ENCODE measurements at regions not wholly inside any gene's neighbourhood (a gene's known extent, or its start where the extent isn't known, plus 50 kb on each side); places are given as distances from the start of the nearest gene placed in this dataset.
"Not testable (repeated sequence)": the region's sequence is repeated elsewhere in the genome, so short reads cannot be mapped to it uniquely, and the experiment has no call there.

DNA sequence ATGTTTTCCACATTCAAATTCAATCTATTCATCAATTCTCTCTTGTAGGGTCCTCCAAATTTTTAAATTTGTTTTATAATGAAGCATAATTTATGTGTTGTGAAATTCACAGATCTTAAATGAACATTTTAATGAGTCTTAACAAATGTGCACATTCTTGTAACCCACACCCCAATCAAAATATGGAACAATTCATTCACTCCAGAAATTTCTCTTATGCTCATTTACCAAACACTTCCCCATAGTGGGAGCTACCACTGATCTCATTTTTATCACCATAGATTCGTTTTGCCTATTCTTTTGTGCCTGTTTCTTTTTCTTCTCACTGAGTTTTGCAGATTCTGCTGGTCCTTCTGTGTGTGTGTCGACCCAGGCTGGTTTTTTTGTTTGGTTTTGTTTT lies 664.1 kb downstream of the EFNB2 start:
- DNase-seq (ENCODE audit: low read depth in 2 of 2), result no peak

DNA sequence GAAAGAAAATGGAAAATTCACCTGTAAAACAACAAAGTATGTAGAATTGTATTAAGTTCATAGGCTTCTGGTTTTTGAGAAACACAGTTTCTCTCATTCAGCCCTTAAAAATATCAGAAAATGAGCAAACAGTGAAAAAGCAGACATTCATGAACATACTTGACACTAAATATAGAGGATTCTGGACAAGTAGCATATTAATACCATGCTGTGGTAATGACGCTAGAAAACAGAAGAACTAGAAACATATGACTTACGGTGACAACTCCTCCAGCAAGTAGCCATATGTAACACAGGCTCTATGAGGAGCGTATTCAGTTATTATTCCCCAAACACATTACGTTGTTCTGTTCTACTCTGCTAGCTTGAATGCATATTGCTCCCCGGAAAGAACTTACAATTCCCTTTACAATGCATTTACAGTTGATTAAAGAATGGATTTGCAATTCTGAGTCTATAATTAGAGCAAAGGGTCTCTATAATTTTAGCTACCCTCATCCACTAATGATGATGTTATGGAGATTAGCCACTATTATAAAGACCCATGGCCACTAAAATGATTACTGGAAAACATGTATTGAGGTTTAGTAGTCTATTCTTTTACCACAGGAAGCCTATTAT lies 672.1 kb downstream of the EFNB2 start:
- no peak for DNase-seq (ENCODE audit: low read depth in 2 of 2)

DNA sequence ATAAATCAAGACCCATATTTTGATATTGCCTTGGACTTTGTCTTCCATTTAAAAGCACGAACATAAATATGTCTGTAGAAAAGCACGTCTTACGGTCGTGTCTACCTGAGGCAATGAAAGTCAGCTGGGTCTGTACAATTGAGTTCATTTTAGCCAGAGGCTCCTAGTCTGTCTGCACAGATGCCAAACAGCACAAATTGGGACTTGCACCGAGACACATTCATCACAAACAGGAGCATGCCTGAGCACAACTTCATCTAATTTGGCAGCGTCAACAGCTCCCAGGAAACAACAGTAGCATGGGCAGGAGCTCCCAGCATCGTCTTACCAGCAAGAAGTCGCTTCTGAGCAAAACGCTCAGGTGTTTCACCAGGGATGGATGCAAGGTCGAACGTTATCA lies 687.0 kb downstream of the EFNB2 start:
- no peak for DNase-seq (ENCODE audit: low read depth in 2 of 2)

DNA sequence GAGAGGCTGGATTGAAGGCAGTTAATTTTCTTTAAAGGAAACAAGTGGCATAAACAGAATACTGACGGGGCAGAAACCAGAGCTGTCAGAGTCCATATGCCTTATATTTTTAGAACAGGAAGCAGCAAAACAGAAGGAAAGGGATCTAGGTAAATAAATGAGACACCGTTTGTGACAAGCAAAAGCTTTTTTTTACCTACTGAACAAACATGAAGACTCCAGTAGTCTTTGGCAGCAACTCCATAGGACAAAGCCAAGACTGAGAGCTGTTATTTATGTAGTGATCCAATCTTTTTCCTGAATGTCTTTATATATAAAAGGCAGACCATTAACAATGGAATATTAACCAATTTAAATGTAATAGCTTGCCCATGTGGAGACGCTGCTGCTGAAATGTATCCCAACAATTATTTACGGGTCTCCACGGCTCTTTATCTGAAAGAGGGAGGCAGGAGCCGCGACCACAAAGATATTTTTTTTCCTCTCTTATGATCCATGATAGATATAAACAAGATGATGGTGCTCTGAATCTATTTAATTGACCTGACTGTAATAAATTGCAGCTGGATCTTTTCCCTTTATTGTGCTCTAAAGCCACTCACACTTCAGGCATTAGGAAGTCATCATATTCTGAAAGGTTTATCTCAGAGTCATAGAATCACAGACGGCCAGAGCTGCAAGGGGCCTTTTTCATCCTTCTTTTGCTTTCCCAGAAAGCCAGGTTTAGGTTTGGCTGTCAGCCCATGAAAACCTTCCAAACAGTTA lies 687.8 kb downstream of the EFNB2 start:
- no peak for DNase-seq (ENCODE audit: low read depth in 2 of 2)

DNA sequence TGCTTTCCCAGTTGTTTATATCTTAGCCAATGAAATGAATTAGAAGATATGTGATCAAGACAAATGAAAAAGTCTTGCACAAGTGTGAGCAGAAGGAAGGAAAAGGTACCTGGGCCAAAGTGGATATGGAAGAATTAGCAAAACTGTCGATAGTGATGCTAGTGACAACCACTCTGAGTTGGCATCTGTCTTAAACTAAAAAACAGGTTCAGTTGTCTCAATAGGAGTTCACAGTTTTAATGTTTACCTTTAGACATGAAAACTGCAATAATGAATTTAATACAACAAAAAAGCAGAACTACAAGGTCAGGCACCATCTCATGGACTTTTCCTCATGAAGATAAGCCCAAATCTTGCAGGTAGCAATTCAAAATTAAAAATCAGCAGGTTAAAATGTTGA lies 688.5 kb downstream of the EFNB2 start:
- DNase-seq (ENCODE audit: low read depth in 2 of 2), result no peak

DNA sequence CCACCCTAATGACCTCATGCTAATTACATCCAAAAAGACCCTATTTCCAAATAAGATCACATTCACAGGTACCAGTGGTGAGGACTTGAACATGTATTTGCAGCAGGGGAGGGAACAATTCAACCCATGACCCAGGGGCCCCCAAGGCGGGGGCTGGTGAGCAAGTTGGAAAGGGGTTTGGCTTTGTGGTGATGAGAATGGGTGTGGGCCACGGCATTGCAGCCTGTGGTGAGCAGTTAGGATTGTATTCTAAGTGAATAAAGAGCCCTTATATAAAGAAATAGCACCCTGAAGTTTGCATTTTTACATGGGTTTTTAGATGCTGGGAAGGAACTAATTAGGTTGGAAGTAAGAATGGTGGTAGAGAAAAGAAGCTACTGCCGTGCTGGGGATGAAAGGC lies 694.2 kb downstream of the EFNB2 start:
- DNase-seq (ENCODE audit: low read depth in 2 of 2), result no peak

DNA sequence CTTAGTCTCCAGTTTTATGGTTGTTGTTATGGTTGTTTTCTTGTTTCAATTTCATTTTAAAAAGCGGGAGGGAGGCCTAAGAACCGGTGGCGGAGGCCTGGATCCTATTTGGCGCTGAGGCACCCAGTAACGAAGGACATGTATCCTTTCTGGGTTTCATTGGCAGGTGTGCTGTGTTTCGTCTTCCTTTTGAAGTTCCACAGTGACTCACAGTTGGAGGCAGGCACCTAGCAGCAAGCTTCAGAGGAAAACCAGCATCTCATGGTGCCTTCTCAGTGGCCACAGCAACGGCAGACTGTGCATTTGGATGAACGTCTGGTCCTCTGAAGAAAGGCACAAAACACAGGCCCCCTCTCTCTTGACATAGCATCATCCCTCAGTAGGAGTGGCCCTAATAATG lies 697.2 kb downstream of the EFNB2 start:
- DNase-seq (ENCODE audit: low read depth in 2 of 2), result no peak

DNA sequence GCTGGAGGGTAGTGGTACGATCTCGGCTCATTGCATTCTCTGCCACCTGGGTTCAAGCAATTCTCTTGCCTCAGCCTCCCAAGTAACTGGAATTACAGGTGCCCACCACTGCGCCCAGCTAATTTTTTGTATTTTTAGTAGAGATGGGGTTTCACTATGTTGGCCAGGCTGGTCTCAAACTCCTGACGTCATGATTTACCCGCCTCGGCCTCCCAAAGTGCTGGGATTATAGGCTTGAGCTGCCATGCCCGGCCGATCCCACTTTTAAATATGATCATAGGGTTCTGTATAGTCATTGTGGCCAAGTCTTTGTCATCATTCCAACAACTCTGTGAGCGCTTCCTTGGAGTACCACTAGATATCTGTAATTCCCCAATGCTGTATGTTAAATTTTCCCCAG lies 698.2 kb downstream of the EFNB2 start:
- DNase-seq (ENCODE audit: low read depth in 2 of 2), result not testable (repeated sequence)

DNA sequence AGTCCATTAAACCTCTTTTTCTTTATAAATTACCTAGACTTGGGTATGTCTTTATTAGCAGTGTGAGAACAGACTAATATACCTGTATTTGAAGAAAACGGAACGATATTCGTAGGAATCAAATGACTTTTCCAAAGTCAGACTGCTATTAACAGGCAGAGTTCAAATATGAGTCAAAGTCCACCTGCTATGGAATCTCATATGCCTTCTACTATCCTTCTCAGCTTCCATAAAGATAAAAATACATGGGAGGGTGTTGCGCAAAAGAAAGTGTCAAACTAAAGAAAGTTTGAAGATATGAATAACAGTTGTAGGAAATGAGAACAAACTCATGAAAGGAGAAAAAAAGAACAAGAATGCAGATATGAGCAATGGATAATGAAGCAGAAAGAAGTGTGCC lies 704.6 kb downstream of the EFNB2 start:
- no peak for DNase-seq (ENCODE audit: low read depth in 2 of 2)

DNA sequence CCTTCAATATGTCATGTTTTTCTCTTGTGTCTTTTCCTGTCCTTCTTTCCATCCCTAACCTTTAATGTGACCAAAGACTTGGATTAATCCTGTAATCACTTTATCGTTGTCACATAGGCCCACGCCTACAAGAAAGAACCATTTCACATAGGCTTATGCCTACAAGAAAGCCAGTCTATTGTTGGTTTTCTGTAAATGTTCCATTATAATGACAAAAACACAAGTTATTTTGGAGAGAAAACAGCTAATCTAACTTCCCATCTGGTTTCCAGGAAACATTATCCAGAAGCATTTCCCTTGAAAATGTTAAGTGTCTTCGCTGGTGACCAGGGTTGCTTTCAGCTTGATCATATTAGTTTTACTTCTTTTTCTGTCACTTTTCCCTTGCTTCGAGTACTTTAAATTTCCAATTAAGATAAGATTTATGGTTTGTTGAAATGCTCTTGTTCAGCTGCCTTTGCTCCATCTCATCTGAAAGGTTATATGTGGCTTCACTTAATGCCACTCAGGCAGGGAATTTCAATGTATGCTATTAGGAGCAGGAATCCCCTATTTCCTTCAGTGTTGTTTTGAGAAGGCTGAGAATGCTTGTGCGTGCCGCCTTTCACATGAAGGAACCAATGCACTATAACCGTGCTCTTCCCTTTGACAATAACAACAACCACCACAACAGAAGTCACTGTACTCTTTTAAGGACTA lies 708.2 kb downstream of the EFNB2 start:
- no peak for DNase-seq (ENCODE audit: low read depth in 2 of 2)

DNA sequence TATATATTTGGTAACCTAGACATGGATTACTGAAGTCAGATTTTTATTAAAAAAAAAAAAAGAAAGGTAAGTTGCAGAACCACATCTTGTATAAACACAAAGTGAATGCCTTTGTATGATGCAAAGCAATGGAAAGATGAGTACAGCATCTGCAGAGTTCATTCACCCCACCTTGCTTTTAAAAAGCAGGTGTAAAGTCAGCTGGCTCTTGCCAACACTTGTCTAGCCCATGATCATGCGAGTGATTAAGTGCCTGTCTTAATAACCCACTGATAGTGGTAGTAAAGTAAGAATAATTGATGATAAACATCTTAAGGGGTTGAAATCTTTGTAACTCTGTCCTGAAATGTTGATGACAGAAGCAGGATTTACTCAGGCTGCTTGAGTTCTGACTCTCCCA lies 710.4 kb downstream of the EFNB2 start:
- DNase-seq (ENCODE audit: low read depth in 2 of 2), result no peak

DNA sequence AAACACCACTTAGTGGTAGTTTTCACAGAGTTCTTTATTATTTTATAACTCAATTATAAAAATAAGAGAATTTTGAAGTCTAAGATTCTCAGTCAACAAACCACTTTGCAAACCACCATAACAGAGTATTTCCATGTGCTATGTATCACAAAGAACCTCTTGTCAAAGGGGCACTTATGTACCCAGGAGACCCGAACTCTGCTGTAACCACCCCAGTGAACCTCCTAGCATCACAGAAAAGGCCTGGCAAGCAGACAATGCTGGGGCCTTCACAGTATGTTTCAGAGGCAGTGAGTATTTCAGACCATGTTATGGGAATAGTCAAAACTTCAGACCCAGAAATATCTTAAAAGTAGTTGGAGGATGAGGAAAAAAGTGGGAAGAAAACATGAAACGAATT lies 714.1 kb downstream of the EFNB2 start:
- no peak for DNase-seq (ENCODE audit: low read depth in 2 of 2)

DNA sequence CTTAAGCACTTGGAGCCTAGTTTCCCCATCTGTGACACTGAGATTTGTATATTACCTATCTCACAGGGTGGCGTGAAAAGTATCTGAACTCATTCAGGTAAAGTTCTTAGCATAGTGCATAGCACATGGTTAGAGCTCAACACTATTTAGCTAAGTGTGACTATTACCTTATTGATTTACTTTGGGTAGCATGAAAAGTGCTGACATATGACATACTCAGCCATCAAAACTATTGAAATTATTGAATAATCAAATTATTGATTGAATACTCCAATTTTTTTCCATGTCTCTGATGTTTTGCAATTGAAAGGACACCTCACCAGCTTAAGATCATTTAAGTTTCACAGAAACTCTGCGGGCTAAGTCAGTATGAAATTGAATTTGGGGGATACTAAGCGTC lies 715.0 kb downstream of the EFNB2 start:
- DNase-seq (ENCODE audit: low read depth in 2 of 2), result no peak

DNA sequence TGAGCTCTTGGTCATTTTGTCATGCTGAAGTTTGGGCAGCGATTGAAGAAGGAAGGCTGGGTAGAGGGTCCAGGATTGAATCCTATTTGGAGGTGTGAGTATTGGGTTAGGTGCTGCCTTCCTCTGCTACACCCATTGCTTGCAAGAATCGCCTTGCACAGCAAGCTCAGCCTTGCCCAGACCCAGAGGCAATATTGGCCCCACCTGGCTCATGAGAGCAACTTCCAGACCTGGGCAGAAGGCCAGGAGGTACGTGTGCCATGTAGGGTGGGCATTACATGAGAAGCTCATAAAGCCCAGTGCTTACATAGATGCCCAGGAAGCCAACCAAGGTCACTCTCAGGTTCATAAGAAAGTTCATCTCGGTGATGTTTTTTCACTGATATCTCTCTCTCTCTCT lies 718.0 kb downstream of the EFNB2 start:
- DNase-seq (ENCODE audit: low read depth in 2 of 2), result no peak

DNA sequence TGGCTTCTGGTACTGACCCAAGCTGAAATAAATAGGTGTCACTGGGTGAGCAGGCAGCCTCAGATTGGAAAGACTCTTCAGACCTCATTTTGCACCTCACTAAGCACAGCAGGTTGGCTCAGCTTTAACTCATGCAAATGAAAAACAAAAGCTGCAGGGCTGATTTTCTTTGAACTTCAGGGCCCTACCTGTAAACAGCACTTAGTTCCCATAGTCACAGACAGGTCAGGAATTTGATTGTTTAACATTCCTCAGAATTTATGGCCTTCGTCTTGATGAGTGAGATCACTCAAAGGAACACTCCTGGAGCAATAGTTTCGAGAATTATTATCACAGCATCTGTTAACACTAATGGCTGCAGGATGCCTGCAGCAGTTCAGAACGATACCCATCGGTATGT lies 718.5 kb downstream of the EFNB2 start:
- no peak for DNase-seq (ENCODE audit: low read depth in 2 of 2)

DNA sequence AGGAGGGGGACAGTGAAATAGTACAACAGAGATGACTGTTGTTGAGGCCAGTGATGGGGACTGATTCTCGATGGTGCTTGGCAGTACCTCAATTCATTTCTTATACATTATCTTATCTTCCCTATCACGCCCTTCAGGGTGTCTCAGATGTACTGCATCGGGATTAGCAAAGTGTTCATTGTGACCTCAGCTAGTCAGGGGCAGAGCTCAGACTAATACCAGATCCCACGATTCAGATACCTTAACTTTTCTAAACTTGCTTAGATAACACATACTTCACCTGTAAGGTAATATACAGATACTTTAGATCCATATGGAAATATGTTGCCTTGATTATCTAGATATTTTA lies 720.6 kb downstream of the EFNB2 start:
- DNase-seq (ENCODE audit: low read depth in 2 of 2), result no peak

DNA sequence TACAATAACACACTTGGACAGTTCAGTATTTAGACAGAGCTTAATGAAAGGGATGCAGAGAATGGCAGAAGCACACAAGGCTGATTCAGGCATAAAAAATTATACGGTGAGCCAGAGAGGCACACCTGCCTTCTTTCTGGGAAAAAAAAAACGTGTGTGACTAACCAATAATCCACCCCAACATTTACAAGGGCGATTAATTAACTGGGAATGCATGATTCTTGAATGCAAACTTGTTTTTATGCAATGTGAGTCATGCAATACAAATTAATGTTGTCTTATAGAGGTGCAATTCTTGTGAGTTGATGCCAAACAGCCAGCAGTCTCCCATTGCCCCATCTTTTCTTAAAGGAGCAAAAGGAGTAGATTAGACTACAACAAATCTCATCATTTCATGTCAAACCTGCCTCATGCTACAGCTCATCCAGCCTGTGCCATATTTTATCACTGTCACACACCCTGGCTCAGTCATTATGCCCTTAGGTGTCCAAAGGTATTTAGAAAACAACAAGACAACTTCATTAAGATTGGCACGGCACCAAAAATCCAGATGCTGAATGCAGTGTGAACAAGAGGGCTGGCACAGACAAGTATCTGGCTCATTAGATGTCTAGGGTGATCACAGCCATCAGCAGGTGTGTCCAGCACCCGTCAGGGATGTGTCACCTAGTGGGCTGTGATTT lies 721.1 kb downstream of the EFNB2 start:
- DNase-seq (ENCODE audit: low read depth in 2 of 2), result no peak

DNA sequence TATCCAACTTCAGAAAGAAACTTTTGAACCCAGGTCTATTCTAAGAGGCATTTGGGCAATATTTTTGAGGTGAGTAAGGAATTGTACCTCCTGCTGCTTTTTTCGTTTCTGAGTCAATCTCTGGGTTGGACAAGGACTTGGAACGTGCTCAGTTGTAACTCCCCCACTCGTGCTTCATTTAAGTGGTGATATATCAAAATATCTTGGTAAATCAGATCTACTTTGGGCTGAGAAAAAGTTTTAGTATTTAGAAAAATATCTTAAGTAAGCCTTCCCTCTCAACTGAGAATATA lies 728.9 kb downstream of the EFNB2 start:
- no peak for DNase-seq (ENCODE audit: low read depth in 2 of 2)

DNA sequence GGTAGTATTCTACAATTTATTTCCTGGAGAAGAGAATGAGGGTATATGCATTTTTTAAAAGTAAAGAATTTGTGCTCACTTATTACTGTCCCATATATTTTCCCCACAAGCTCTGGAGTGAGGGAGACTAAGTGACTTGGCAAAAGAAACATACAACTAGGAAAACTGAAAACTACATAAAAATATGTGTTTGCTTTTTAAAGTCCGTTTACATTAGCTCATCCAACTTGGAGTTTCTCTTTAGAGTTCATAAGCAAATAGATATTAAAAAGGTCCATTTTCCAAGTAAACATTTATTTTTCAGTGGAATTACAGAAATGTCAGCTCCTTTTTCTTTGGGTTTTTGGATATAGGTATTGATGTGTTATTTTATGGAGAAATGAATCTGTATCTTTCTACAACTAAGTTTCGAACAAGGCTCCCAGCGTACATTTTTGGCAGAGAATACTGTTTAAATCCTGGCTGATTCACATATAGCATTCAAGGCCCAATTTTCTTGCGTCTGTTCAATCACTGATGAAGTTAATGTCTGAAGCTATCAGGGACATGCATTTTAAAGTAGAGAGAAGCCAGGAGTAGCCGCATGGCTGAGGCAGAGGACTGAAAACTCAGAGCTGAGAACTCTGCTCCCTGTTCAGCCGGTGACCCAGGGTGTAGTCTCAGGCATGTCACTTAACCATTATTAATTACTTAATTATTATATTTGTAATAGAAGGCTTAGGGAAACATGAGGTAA lies 729.4 kb downstream of the EFNB2 start:
- no peak for DNase-seq (ENCODE audit: low read depth in 2 of 2)

DNA sequence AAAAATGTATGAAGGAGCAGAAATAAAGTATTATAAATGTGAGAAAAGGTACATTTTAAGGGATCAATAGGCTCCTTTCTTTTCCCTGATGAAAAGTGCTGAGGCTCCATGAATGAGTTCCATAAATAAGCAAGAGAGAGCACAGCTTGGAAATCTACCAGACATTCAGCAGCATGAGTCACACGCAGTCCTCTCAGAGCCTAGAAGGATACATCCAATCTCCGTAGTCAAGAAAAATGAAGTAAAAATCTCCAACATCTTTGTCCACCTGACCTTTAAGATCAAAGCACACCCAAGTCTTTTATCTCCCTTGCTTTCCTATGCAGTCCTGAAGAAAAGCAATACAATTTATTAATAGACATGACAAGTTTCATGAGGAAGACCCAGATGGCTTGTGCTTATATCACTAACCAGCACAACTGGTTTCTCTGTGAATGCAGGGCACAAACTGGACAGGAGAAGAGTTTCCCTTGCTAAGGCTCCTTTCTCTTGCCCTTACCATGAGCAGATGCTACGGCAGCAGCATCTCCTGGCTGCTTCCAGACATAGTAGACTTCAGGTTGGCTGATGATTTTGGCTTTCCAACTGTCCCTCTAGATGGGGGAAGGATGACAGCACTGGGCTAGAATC lies 730.8 kb downstream of the EFNB2 start:
- no peak for DNase-seq (ENCODE audit: low read depth in 2 of 2)

DNA sequence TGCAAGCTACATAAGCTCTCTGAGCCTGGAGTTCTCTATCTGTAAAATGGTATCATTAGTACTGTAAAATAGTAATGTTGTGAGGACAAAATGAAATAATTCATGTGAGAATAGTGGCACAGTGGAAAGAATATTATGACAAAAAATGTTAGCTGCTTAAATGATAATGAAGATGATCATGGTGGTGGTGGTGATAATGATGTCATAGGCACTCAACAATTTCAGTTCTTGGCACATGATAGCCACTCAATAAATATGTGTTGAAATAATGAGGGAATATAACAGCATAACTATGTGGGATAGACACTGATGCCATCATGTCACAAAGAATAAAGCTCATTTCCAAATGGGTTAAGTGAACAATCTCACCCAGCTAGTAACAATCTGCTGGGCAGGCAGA lies 736.3 kb downstream of the EFNB2 start:
- DNase-seq (ENCODE audit: low read depth in 2 of 2), result no peak

DNA sequence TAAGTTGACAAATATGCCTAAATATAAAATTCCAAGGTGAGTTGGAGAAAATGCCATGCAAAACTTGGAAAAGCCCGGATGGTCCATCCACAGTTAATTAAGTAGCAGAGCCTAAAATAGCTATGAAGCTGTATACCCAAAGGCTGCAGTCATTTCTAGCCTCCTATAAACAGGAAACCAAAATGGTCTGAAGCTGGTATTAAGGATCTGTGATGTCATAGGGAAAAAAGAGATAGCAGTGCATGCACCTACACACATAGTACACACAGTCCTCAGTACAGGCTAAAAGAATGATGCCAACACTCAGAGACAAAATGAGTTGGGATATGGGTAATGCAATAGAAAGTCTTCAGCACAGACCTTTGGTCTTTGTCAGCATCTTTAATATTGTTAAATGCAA lies 736.9 kb downstream of the EFNB2 start:
- DNase-seq (ENCODE audit: low read depth in 2 of 2), result no peak

Data from stimulated activated CD4-positive, alpha-beta T cell treated with anti-CD3 and anti-CD28 coated beads, Interleukin-12 subunit alpha, Interleukin-12 subunit beta, amount 100 ng/mL, for 24 hours (primary cell).